Cardiac muscle cell (in vitro differentiated cells and primary cell): ENCODE measurements at regions not wholly inside any gene's neighbourhood (a gene's known extent, or its start where the extent isn't known, plus 50 kb on each side); places are given as distances from the start of the nearest gene placed in this dataset.
A peak's percentile ranks its signal among the peaks of the same experiment; 100 is the strongest.

Source experiments
- DNase-seq, 2 donors: peaks; one replicate each; pipeline versions ENCODE4 v3.0.0 to v3.0.0-alpha.2; 2010 to 2017; ENCODE audit warnings: low read depth in 1 of 2, low spot score in 1 of 2
- H3K27ac ChIP-seq: fragments of 200-600 bp; sonication (generic); 2 replicates; pipeline ENCODE4 v1.5.1; 2016
- H3K27me3 ChIP-seq: fragments of 200-600 bp; sonication (generic); 2 replicates; pipeline ENCODE4 v1.6.0; 2016; ENCODE audit warnings: control low read depth
- H3K36me3 ChIP-seq: fragments of 200-600 bp; sonication (generic); 2 replicates; pipeline ENCODE4 v1.5.1; 2016; ENCODE audit warnings: control low read depth
- H3K4me1 ChIP-seq: fragments of 200-600 bp; sonication (generic); 2 replicates; pipeline ENCODE4 v1.8.1; 2017; ENCODE audit warnings: low read depth, mild to moderate bottlenecking, mixed run types
- H3K4me3 ChIP-seq: fragments of 200-600 bp; sonication (generic); 2 replicates; pipeline ENCODE4 v1.5.1; 2016; ENCODE audit warnings: mild to moderate bottlenecking
- H3K9me3 ChIP-seq: fragments of 200-600 bp; sonication (generic); 2 replicates; pipeline ENCODE4 v1.5.1; 2017; ENCODE audit warnings: low read depth, mild to moderate bottlenecking, control low read depth
- CTCF ChIP-seq: IDR thresholded peaks from 2 replicates; pipeline ENCODE4 v1.5.1; 2012; ENCODE audit warnings: low read depth, mild to moderate bottlenecking, low read length

- Histone ChIP-seq H3K36me3 (no peaks in the 10 kb centered on the region), H3K27me3 (no peaks in the 10 kb centered on the region), H3K27ac (no peak overlapping the region), H3K4me3 (no peak overlapping the region), H3K9me3 (no peaks in the 10 kb centered on the region), H3K4me1 (no peaks in the 10 kb centered on the region)
- TF ChIP-seq CTCF = no peak
- no peak for DNase-seq
Observed at GRCh38 chr18:45518311-45519155, 96.7 kb upstream of the SLC14A2 start.

GRCh38 chr18:45519411-45520280, 95.6 kb upstream of the SLC14A2 start:
- DNase-seq = no peak
- no peaks in the 10 kb centered on the region for H3K36me3 ChIP-seq
- no peak for TF ChIP-seq CTCF
- no peaks in the 10 kb centered on the region for H3K4me1 ChIP-seq
- H3K27me3 ChIP-seq = no peaks in the 10 kb centered on the region
- no peaks in the 10 kb centered on the region for H3K9me3 ChIP-seq
- H3K27ac ChIP-seq = no peak overlapping the region
- H3K4me3 ChIP-seq = no peak overlapping the region

- Histone ChIP-seq H3K27me3 (no peaks in the 10 kb centered on the region), H3K4me3 (no peak overlapping the region), H3K27ac (no peak overlapping the region), H3K9me3 (no peaks in the 10 kb centered on the region), H3K4me1 (no peaks in the 10 kb centered on the region), H3K36me3 (no peaks in the 10 kb centered on the region)
- TF ChIP-seq CTCF = no peak
- peak in 1 of 2 donors; percentile 64 for DNase-seq
Observed at GRCh38 chr18:45521136-45521535, 94.1 kb upstream of the SLC14A2 start.

- Histone ChIP-seq H3K4me1 (no peaks in the 10 kb centered on the region), H3K27ac (no peak overlapping the region), H3K4me3 (no peak overlapping the region), H3K36me3 (no peaks in the 10 kb centered on the region), H3K27me3 (no peaks in the 10 kb centered on the region), H3K9me3 (no peaks in the 10 kb centered on the region)
- TF ChIP-seq CTCF = no peak
- peak in 1 of 2 donors; percentile 47 for DNase-seq
Observed at GRCh38 chr18:45521777-45522176, 93.5 kb upstream of the SLC14A2 start.

- no peak for TF ChIP-seq CTCF
- Histone ChIP-seq H3K4me1 (no peaks in the 10 kb centered on the region), H3K4me3 (no peak overlapping the region), H3K27me3 (no peaks in the 10 kb centered on the region), H3K9me3 (no peaks in the 10 kb centered on the region), H3K36me3 (no peaks in the 10 kb centered on the region), H3K27ac (no peak overlapping the region)
- peak in 1 of 2 donors; percentile 61 for DNase-seq
Observed at GRCh38 chr18:45522371-45522770, 92.9 kb upstream of the SLC14A2 start.
